Activated CD4-positive, alpha-beta T cell treated with anti-CD3 and anti-CD28 coated beads for 36 hours (primary cell): ENCODE measurements at regions not wholly inside any gene's neighbourhood (a gene's known extent, or its start where the extent isn't known, plus 50 kb on each side); places are given as distances from the start of the nearest gene placed in this dataset.

Experiments
- ATAC-seq: fragments of 200-7000 bp; cut with Tn5 transposase; one replicate; pipeline ENCODE4 v1.10.0; 2021; ENCODE audit warnings: mild to moderate bottlenecking, moderate library complexity
- CTCF ChIA-PET: fragments of 350-600 bp; sonication (Branson Sonifier 250); formaldehyde crosslinking; loops from one replicate; lab custom pipeline; 2021; ENCODE audit warnings: antibody characterized with exemption; lab: Charles Lee
- POLR2A ChIA-PET: fragments of 350-600 bp; sonication (Branson Sonifier 250); formaldehyde crosslinking; loops from one replicate; lab custom pipeline; 2021; ENCODE audit warnings: antibody characterized with exemption, inconsistent platforms; lab: Charles Lee
- DNase-seq: peaks from one replicate; pipeline ENCODE4 v3.0.0-alpha.2; 2020
- H3K27ac Mint-ChIP-seq: one replicate; pipeline ENCODE4 v1.8.0; 2021; ENCODE audit warnings: mixed read lengths
- H3K27me3 Mint-ChIP-seq: one replicate; pipeline ENCODE4 v1.8.0; 2021; ENCODE audit warnings: mixed read lengths
- H3K36me3 Mint-ChIP-seq: one replicate; pipeline ENCODE4 v1.8.0; 2021; ENCODE audit warnings: low read depth, mixed read lengths
- H3K4me1 Mint-ChIP-seq: one replicate; pipeline ENCODE4 v1.8.0; 2021; ENCODE audit warnings: mixed read lengths
- H3K4me3 Mint-ChIP-seq: one replicate; pipeline ENCODE4 v1.8.0; 2021; ENCODE audit warnings: mild to moderate bottlenecking, moderate library complexity, mixed read lengths
- H3K9me3 Mint-ChIP-seq: one replicate; pipeline ENCODE4 v1.8.0; 2021; ENCODE audit warnings: low read depth, mixed read lengths
- intact Hi-C, 2 experiments: fragments of 100-400 bp; cut with DNase I in 1 of 2; cut with micrococcal nuclease in 1 of 2; formaldehyde crosslinking; loops; one replicate each; pipeline versions ENCODE4 v1.14.2 to v1.15.1; 2022 to 2024; cut with DNase I, micrococcal nuclease

DNA sequence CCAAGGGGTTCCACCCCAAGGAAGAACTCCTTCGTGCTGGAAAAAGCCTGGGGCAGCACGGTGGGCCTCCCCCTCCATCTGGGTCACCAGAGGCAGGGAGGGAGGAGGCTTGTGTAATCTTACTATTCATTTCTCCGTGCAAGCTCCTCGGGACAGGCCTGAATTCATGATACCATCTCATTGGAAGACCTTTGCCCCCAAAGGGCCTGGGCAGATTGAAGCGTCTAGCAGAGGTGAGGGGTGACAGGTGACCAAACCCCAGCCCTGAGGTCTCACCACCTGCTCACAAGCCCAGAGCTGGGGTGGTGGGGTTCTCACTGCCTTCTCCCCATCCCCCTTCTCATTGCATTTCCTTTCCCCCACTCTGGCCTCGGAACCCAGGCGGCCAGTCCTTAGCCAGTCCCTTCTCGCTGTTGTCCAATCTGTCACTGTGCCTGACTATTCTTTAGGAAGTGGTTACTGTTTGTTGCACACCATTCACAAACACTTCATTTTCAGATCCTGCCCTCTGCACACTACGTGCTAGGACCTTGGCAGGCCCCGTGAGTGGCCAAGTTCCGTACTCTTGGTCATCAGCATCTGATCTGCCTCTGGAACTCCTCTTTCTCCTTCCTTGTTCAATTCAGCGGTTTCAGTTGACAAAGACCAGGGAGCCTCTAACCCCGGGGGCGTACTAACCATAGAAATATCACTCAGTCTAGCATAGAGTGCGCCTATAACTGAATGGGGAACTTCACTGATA is 137.1 kb downstream of the LY86 start:
- no peak for ATAC-seq
- Mint-ChIP-seq H3K27ac (no peak overlapping the region), H3K27me3 (peaks cover 3% of the 10 kb centered on the region), H3K4me1 (peaks cover 4% of the 10 kb centered on the region), H3K36me3 (no peaks in the 10 kb centered on the region), H3K9me3 (no peaks in the 10 kb centered on the region), H3K4me3 (no peak overlapping the region)
- intact Hi-C loops, result no loop called here
- ChIA-PET POLR2A (no interaction called here), CTCF (interaction anchor here (0.6 to 0.7 kb wide), 2 partner anchors 22 to 26 kb away, joined by 3 read pairs; no protein-coding TSS in a partner anchor)
- DNase-seq, result no peak

DNA sequence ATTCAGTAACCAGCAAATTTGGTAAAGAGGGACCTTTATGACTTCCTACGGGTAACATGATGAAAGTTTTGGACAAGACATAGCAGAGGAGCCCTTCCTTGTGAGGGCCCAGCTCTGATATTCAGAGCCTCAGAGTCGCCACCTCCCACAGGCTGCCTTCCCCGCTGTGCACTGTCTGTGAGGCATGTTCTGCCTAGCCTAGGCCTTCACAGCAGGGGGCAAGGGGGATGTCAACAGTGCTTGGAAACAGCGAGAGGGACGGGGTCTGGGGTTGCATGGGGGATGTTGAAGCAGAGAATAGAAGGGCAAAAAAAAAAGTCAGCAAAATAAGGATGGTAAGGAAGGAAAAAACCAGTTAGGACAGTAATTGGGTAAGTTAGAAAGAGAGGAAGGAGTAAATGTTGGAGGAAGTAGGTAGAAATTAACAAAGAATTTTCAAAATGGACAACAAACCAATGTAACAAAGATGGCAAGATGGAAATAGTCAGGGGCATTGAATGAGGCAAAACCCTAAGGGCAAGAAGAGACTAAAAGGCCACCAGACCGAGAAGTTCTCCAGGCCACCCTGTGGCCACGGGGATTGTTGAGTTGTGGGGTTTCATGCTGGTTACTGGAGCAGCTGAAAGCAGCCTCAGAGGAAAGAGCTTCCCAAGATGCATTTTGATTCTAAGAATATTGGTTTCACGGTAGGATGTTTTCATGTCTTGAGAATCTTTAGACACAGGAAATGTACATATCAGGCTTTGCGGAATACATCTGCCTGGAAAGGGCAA is 139.8 kb downstream of the LY86 start:
- Mint-ChIP-seq H3K27ac (no peak overlapping the region), H3K36me3 (no peaks in the 10 kb centered on the region), H3K4me3 (no peak overlapping the region), H3K27me3 (peaks cover 3% of the 10 kb centered on the region), H3K9me3 (no peaks in the 10 kb centered on the region), H3K4me1 (peaks cover 4% of the 10 kb centered on the region)
- POLR2A ChIA-PET, result interaction anchor here (0.7 kb wide), 1 partner anchor 14 kb away, joined by 3 read pairs; no protein-coding TSS in a partner anchor
- CTCF ChIA-PET, result interaction anchor here (0.7 to 1.6 kb wide), 5 partner anchors 32 to 515 kb away, joined by 3 to 4 read pairs (median 3); no protein-coding TSS in a partner anchor
- intact Hi-C loops, result no loop called here
- DNase-seq (no peak), ATAC-seq (no peak)

DNA sequence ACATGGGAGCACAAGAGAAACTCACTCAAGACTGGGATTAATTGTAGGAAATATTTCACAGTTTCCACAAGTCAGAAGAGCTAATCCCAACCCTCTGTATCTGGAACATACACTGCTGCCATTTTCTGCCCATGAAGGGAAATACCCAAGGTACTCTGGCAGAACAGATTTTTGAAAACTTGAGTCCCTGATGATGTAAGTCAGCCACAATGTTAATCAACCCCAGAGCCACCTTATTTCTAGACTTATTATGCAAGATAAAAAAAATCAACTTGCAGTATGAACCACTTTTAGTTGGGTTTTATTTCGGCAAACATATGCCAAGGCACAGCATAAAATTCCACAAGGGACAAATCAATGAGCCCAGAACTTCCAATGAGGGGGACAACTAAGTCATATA is 141.5 kb downstream of the LY86 start:
- H3K27ac Mint-ChIP-seq, result no peak overlapping the region
- no peak overlapping the region for H3K4me3 Mint-ChIP-seq
- peaks cover 7% of the 10 kb centered on the region for H3K27me3 Mint-ChIP-seq
- no peak for ATAC-seq
- intact Hi-C loops, result no loop called here
- H3K9me3 Mint-ChIP-seq, result no peaks in the 10 kb centered on the region
- POLR2A ChIA-PET, result no interaction called here
- H3K4me1 Mint-ChIP-seq, result no peaks in the 10 kb centered on the region
- no peak for DNase-seq
- no peaks in the 10 kb centered on the region for H3K36me3 Mint-ChIP-seq
- CTCF ChIA-PET, result interaction anchor here (1.1 to 1.6 kb wide), 5 partner anchors 9 to 513 kb away, joined by 3 to 4 read pairs (median 4); no protein-coding TSS in a partner anchor

DNA sequence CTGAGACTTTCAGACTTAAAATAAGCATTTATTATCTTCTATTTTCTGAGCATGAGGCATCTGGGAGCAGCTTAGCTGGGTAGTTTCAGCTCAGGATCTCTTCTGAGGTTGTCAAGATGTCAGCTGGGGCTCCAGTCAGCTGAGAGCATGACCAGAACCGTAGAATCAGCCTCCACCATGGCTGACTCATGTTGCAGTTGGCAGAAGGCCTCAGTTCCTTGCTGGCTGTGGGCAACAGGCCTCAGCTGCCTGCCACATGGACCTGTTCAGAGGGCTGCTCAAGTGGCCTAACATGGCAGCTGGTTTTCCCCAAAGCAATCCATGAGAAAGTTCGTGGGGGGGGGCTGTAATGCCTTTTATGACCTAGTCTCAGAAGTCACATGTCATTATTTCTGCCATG is 142.3 kb downstream of the LY86 start:
- ChIA-PET POLR2A (no interaction called here), CTCF (interaction anchor here (1.4 kb wide), 1 partner anchor 513 kb away, joined by 3 read pairs; no protein-coding TSS in a partner anchor)
- no peak for ATAC-seq
- H3K4me3 Mint-ChIP-seq, result no peak overlapping the region
- H3K27ac Mint-ChIP-seq, result no peak overlapping the region
- no peaks in the 10 kb centered on the region for H3K9me3 Mint-ChIP-seq
- H3K4me1 Mint-ChIP-seq, result no peaks in the 10 kb centered on the region
- DNase-seq, result peak; percentile 35
- H3K27me3 Mint-ChIP-seq, result peaks cover 10% of the 10 kb centered on the region
- no peaks in the 10 kb centered on the region for H3K36me3 Mint-ChIP-seq
- intact Hi-C loops, result no loop called here

DNA sequence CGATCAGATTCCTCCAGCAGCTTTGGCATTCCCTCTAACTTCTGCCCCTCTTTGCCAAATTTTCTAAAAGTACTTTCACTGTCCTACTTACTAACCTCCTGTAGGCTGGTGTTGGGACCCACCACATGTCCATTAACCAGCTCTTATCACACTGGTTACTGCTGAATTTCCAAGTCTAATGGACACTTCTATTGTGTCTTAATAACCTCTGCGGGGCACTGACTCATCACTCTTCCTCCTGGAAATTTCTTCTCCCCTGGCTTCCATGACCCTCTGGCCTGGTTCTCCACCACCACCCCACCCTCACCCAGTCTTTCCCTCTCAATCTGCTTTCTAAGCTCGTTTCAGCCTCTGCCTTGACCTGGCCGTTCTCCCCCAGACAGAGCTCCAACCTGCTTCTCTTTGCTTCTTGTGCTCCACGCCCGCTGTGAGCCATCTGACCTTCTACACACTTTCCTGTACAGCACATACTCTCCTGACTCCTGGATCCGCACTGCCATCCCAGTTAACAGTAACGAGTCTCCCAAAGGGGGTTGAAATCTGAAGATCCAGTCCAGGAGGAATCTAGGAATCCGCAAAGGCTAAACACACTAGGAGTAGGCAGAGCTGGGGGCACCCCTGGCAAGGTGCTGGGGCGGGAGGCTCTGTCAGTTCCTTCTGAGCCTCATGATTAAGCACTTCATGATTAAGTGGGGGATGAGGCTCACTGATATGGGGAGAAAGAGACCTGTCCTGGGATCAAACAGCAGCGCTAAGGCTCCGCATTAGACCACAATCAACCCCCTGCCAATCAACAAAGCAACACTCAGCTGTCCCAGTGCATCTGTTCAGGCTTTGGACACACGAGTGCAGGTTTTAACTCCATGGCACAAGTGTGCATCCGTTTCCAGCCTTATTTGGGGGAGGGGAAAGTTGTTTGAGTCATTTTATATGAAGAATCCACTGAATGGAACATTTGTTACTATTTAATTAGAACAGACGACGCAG is 146.3 kb downstream of the LY86 start:
- DNase-seq (no peak), ATAC-seq (no peak)
- Mint-ChIP-seq H3K36me3 (no peaks in the 10 kb centered on the region), H3K27me3 (peaks cover 27% of the 10 kb centered on the region), H3K9me3 (no peaks in the 10 kb centered on the region), H3K27ac (no peak overlapping the region), H3K4me1 (no peaks in the 10 kb centered on the region), H3K4me3 (no peak overlapping the region)
- intact Hi-C loops, result no loop called here
- CTCF ChIA-PET, result interaction anchor here (0.6 kb wide), 1 partner anchor 66 kb away, joined by 3 read pairs; no protein-coding TSS in a partner anchor
- POLR2A ChIA-PET, result interaction anchor here (0.7 kb wide), 1 partner anchor 21 kb away, joined by 3 read pairs; no protein-coding TSS in a partner anchor

DNA sequence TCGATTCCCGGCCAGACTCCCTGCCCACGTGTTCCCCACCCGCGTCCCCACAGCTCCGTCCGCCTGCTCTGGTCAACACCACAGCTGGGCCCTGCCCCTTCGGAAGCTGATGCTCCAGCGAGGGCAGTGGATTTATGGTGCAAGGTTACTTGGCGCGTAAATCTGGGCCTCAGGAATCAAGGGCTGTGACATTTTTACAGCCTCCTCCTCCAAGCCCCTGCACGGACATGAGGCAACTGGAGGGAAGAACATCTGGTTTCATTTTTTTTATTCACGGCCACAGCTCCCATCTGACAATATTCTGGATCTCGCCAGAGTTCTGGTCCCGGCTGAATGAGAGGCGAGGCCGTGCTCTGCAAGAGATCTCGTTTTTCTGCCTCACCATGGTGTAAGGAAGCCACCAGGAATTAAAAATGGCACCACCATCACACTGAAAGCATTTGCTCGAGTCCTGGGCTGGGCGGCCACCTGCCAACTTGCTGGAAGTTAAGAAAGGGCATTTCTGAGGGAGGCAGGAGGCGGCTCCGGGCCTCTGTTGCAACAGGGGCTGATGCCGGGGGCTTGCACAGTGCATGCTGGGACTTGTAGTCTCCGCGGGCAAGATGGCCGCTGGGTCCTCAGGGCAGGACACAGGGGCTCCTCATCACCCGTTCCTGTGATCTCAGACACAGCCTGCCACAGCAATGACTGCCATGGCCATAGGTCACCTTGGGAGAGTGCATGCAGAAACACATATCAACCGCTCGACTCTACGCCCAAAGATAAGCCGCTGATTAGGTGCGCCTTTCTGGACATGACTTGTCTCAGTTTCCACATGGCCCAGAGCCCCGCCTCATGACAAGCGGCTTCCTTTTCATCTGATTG is 148.5 kb downstream of the LY86 start:
- POLR2A ChIA-PET, result no interaction called here
- Mint-ChIP-seq H3K9me3 (no peaks in the 10 kb centered on the region), H3K27me3 (peaks cover 27% of the 10 kb centered on the region), H3K36me3 (no peaks in the 10 kb centered on the region), H3K4me1 (no peaks in the 10 kb centered on the region), H3K27ac (no peak overlapping the region), H3K4me3 (no peak overlapping the region)
- intact Hi-C loops, result no loop called here
- ATAC-seq (no peak), DNase-seq (no peak)
- CTCF ChIA-PET, result interaction anchor here (1.0 kb wide), 1 partner anchor 60 kb away, joined by 4 read pairs; no protein-coding TSS in a partner anchor

DNA sequence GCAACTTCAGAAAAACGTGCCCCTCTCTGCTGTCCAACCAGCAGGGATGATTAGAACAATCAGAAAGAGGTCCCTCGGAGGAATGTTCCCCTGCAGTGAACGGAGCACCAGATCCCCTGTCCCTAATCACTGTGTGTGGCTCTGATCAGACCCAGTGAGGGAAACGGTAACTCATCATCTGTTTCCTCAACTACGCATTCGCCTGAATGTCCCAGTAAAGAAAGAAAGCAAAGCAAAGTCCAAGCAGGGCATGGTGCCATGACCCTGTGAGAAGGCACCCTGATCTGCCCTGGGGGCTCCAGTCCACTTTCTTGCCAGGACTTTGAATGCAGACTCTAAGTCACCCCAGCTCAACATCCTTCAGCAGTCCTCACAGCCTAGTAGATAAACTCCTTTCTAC is 149.2 kb downstream of the LY86 start:
- no peak overlapping the region for H3K4me3 Mint-ChIP-seq
- peaks cover 27% of the 10 kb centered on the region for H3K27me3 Mint-ChIP-seq
- DNase-seq, result no peak
- H3K27ac Mint-ChIP-seq, result no peak overlapping the region
- H3K9me3 Mint-ChIP-seq, result no peaks in the 10 kb centered on the region
- ATAC-seq, result no peak
- CTCF ChIA-PET, result interaction anchor here (0.6 to 1.0 kb wide), 2 partner anchors 61 to 770 kb away, joined by 3 to 4 read pairs; no protein-coding TSS in a partner anchor
- intact Hi-C loops, result no loop called here
- no peaks in the 10 kb centered on the region for H3K36me3 Mint-ChIP-seq
- POLR2A ChIA-PET, result no interaction called here
- H3K4me1 Mint-ChIP-seq, result peaks cover 1% of the 10 kb centered on the region

DNA sequence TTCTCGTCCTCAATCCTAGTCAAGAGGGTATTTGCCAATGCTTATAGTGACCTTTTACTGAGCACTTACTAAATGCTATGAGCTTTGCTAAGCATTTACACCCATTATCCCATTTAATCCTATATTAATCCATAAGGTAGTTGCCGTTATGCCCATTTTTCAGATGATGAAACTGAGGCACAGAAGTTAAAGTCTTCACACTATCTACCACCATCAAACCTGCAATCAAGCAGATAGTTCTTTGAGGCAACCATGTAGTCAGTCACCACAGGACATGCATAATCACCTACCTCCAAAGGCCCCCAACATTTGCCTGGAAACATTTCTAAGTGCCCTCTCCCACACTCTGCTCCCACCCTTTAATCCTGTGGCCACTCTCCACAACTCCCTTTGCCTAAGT is 149.6 kb downstream of the LY86 start:
- DNase-seq (no peak), ATAC-seq (no peak)
- intact Hi-C loops, result no loop called here
- peaks cover 1% of the 10 kb centered on the region for H3K4me1 Mint-ChIP-seq
- H3K9me3 Mint-ChIP-seq, result no peaks in the 10 kb centered on the region
- H3K36me3 Mint-ChIP-seq, result no peaks in the 10 kb centered on the region
- H3K4me3 Mint-ChIP-seq, result no peak overlapping the region
- ChIA-PET POLR2A (no interaction called here), CTCF (interaction anchor here (0.6 to 1.0 kb wide), 3 partner anchors 41 to 770 kb away, joined by 3 to 4 read pairs (median 4); no protein-coding TSS in a partner anchor)
- H3K27ac Mint-ChIP-seq, result no peak overlapping the region
- peaks cover 27% of the 10 kb centered on the region for H3K27me3 Mint-ChIP-seq

DNA sequence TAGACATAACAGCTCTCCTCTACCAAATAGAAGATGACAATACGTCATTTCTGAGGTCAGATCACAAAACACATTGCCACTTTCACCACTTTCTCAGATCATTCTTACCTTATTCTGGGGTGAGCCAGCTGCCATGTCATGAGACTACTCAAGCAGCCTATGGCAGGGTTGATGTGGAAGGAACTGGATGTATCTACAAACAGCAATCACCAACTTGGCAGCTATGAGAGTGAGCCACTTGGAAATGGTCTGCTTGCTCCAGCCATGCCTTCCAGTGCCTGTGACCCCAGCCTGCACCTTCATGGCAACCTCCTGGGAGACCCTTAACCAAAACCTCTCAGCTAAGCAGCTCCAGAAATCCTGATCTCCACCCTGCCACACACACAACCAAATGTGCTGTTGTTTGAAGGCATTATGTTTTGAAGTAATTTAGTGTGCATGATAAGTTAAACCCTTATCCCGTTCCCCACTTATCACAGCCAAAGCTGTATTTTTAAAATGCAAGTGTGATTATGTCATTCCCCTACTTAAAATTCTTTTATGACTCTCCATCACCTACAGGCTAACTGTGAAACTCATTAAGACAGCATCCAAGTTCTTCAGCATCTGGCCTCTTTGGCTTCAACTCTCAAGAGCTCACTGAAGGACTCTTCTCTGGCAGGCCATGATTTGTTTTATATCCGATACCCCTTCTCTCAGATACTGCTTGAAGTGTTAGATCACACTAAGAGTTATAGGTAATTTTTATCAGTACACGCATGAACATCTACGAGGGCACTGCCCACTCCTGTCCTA is 150.6 kb downstream of the LY86 start:
- CTCF ChIA-PET, result interaction anchor here (0.6 to 0.9 kb wide), 2 partner anchors 42 to 62 kb away, joined by 3 to 4 read pairs; no protein-coding TSS in a partner anchor
- intact Hi-C loops, result no loop called here
- H3K27me3 Mint-ChIP-seq, result peaks cover 25% of the 10 kb centered on the region

More for the DNA sequence above, 150.6 kb downstream of the LY86 start:
- Mint-ChIP-seq H3K9me3 (no peaks in the 10 kb centered on the region), H3K36me3 (no peaks in the 10 kb centered on the region), H3K4me1 (peaks cover 1% of the 10 kb centered on the region), H3K4me3 (no peak overlapping the region), H3K27ac (no peak overlapping the region)
- ATAC-seq (no peak), DNase-seq (no peak)
- POLR2A ChIA-PET, result no interaction called here
